ENCODE measurements at regions not wholly inside any gene's neighbourhood (a gene's known extent, or its start where the extent isn't known, plus 50 kb on each side); places are given as distances from the start of the nearest gene placed in this dataset.

DNA sequence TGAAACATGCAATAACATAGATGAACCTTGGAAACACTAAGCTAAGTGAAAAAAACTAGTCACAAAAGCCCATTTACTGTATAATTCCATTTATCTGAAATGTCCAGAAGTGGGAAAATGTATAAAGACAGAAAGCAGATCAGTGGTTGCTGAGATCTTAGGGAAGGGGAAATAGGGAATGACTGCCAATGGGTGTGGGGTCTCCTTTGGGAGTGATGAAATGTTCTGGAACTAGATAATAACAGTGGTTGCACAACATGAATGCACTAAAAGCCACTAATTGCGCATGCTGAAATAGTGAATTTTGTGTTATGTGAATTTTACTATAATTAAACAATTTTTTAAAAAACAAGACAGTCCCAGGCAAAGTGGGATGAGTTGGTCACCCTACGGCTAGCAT is 472.8 kb downstream of the CCDC171 start:
- no peak for DNase-seq (ENCODE audit: low read depth)
- no peak overlapping the region for H3K4me3 ChIP-seq (ENCODE audit: control insufficient read depth, low read depth, low read length)
- TF ChIP-seq, protein P1, sequence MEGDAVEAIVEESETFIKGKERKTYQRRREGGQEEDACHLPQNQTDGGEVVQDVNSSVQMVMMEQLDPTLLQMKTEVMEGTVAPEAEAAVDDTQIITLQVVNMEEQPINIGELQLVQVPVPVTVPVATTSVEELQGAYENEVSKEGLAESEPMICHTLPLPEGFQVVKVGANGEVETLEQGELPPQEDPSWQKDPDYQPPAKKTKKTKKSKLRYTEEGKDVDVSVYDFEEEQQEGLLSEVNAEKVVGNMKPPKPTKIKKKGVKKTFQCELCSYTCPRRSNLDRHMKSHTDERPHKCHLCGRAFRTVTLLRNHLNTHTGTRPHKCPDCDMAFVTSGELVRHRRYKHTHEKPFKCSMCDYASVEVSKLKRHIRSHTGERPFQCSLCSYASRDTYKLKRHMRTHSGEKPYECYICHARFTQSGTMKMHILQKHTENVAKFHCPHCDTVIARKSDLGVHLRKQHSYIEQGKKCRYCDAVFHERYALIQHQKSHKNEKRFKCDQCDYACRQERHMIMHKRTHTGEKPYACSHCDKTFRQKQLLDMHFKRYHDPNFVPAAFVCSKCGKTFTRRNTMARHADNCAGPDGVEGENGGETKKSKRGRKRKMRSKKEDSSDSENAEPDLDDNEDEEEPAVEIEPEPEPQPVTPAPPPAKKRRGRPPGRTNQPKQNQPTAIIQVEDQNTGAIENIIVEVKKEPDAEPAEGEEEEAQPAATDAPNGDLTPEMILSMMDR (conservative IDR thresholded peaks at IDR 0.05; ENCODE audit: control insufficient read depth, insufficient read depth, low read depth, low read length), result no peak

DNA sequence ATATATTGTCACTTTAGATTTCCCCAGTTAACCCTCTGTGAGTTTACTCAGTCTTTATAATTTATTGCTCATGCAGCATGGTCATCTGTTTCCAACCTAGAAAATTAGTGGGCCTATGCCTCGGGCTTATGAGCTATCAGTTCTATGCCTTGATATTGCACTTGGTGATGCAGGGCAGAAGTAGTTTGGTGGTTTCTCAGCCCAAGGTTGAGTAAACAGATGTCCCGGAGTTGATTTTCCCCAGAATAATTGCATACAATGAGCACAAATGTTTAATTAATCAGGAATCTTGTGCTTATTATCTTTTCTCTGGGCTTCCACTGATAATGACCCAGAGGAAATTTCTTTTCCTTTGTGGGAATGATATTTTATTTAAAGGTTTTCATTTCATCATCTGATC is 474.0 kb downstream of the CCDC171 start:
- TF ChIP-seq, protein P1 (conservative IDR thresholded peaks at IDR 0.05; ENCODE audit: control insufficient read depth, insufficient read depth, low read depth, low read length), result no peak
- DNase-seq (ENCODE audit: low read depth), result no peak
- H3K4me3 ChIP-seq (ENCODE audit: control insufficient read depth, low read depth, low read length), result no peak overlapping the region

DNA sequence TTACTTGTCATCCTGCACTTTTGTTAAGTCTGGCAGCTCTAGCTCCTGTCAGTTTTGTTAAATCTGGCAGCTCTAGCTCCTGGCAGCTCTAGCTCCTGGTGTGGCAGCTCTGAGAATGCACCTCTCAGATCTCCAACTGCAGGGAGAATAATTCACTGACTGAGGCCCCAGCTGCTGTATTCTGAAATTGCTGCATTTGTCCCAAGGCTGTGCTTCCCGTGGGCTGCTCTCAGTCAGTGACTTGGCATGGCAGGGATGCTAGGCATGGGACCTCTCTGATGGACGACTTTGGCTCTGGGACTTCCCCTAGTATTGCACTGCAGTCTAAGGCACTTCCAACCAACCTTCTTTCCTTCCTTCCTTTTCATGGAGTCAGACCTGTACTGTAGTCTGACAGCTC is 475.7 kb downstream of the CCDC171 start:
- no peak overlapping the region for H3K4me3 ChIP-seq (ENCODE audit: control insufficient read depth, low read depth, low read length)
- TF ChIP-seq, protein P1 (conservative IDR thresholded peaks at IDR 0.05; ENCODE audit: control insufficient read depth, insufficient read depth, low read depth, low read length), result no peak
- peak; percentile 54 for DNase-seq (ENCODE audit: low read depth)

DNA sequence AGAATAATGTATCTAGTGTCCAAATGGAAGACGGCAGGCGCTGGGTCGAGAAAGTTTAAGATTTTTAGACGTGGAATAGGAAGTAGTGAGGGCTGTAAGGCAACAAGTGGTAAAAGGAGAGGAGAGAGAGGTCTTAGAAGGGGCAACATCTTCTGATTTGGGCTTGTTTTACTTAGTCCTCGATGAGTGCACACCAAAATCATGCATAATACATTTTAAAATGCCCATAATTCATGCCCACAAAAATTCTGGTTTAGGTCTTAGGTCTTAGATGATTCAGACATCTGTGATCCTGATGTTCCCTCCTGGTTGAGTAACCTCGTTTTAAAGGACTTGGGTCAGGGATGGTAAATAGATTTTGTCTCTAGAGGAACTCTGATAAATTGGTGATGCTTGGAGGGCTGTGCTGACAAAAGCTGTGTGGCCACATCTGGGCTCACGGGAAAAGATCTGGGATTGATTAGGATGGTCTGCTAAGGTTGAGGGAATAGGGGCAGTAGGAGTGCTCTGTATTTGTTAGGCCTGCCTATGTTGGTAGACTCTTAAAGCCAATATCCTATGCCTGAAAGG is 476.3 kb downstream of the CCDC171 start:
- no peak overlapping the region for H3K4me3 ChIP-seq (ENCODE audit: control insufficient read depth, low read depth, low read length)
- peak; percentile 99 for DNase-seq (ENCODE audit: low read depth)
- TF ChIP-seq, protein P1 (conservative IDR thresholded peaks at IDR 0.05; ENCODE audit: control insufficient read depth, insufficient read depth, low read depth, low read length), result no peak

DNA sequence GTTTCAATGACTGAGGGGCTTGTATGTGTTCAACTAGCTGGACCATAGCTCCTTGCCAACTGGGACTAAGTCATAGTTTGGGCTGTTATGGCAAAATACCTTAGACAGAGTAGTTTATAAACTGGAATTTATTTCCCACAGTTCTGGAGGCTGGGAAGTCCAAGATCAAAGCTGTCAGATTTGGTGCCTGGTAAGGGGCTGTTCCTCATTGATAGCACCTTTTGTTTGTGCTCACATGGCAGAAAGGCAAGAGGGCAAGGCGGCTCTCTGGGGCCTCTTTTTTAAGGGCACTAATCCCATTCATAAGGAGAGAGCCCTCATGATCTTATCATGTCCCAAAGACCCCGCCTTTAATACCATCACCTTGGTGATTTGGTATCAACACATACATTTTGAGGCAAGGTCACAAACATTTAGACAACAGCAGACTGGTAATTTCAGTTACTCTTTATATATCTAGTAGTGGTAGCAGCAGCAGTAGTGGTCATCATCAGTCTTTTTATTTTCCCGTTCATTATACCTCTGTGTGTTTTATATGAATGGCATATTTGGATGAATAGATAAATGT is 477.0 kb downstream of the CCDC171 start:
- H3K4me3 ChIP-seq (ENCODE audit: control insufficient read depth, low read depth, low read length), result no peak overlapping the region
- no peak for DNase-seq (ENCODE audit: low read depth)
- TF ChIP-seq, protein P1 (conservative IDR thresholded peaks at IDR 0.05; ENCODE audit: control insufficient read depth, insufficient read depth, low read depth, low read length), result no peak

DNA sequence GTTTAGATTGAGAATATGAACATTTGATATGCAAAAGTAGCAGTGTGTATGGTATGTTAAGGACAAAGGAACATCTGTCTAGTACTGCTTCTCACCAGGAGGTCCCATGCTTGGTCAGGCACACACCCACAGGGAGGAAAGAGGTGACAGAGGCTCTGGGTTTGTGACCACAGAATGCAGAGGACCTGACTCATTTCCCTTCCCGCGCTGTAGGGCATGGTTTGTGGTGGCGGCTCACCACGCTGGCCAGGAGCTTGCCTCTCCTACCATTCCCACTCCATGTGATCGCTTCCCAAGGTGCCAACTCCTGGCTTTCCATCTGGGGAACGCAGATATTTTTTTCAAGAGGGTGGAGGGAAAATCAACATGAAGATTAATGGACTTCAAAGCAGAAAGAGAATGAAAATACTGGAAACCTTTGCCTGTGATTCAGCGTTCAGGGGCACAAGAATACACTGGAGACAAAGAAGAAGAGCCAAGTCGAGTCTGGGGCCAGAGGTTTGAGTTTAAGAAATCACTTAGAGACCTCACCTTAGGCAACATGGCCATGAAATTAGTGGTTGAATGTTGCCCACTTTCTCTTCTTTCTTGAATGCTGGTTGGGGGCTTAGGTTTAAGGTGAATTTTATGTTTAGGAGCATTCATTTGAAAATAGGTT is 477.8 kb downstream of the CCDC171 start:
- TF ChIP-seq, protein P1 (conservative IDR thresholded peaks at IDR 0.05; ENCODE audit: control insufficient read depth, insufficient read depth, low read depth, low read length), result no peak
- DNase-seq (ENCODE audit: low read depth), result peak; percentile 96
- no peak overlapping the region for H3K4me3 ChIP-seq (ENCODE audit: control insufficient read depth, low read depth, low read length)
